K562 (cell line): ENCODE measurements at regions not wholly inside any gene's neighbourhood (a gene's known extent, or its start where the extent isn't known, plus 50 kb on each side); places are given as distances from the start of the nearest gene placed in this dataset.

ENCODE experiments used
- ATAC-seq: fragments of 200-7000 bp; cut with Tn5 transposase; 3 replicates; pipeline ENCODE4 v1.9.1; 2020; ENCODE audit warnings: moderate library complexity
- BruUV-seq: library from RNA; stranded (reverse); fragments of 400-500 nt; replicated peaks from 2 replicates; lab custom pipeline; 2021; lab: Mats Ljungman, UMichigan
- CTCF ChIA-PET: fragments of 300-600 bp; formaldehyde crosslinking; extraction: SDS; loops from one replicate; lab custom pipeline; 2021; ENCODE audit warnings: low intra/inter-chr PET ratio; lab: Yijun Ruan, JAX
- POLR2A ChIA-PET: fragments of 300-600, 350-650 bp; sonication (Branson Sonifier 250); formaldehyde crosslinking; extraction: SDS; loops from one replicate; lab custom pipeline; 2021; ENCODE audit warnings: antibody characterized with exemption, inconsistent platforms; lab: Yijun Ruan, JAX
- DNase-seq, 4 experiments: peaks; one replicate each; pipeline versions ENCODE4 v3.0.0 to v3.0.0-alpha.2; 2011 to 2018; ENCODE audit warnings: low spot score in 3 of 4, mixed read lengths in 3 of 4; ENCODE audit errors: extremely low read depth in 1 of 4
- FAIRE-seq: peaks from 2 replicates; lab custom pipeline; 2011; peaks lifted over from hg19 to GRCh38; lab: Jason Lieb, UNC
- H2AFZ ChIP-seq: 2 replicates; pipeline ENCODE4 v1.6.0; 2011; ENCODE audit warnings: low read depth, low read length, control low read depth, inconsistent platforms
- H3K27ac ChIP-seq: fragments of 200-600 bp; 3 replicates; pipeline ENCODE4 v1.8.0; 2011; ENCODE audit warnings: low read depth, mild to moderate bottlenecking, control low read depth, inconsistent platforms, low read length, moderate library complexity, mixed read lengths; ENCODE audit errors: extremely low read depth
- H3K27me3 ChIP-seq, 2 experiments: fragments of 300-600 bp in 1 of 2; 2 replicates in 1 of 2; 3 replicates in 1 of 2; pipeline versions ENCODE4 v1.6.0 to v1.8.0; 2011; ENCODE audit warnings: inconsistent platforms in 2 of 2, low read length in 2 of 2, mild to moderate bottlenecking in 1 of 2, mixed read lengths in 1 of 2, moderate library complexity in 1 of 2; ENCODE audit not compliant: control insufficient read depth in 2 of 2, insufficient read depth in 2 of 2
- H3K36me3 ChIP-seq: fragments of 300-600 bp; 3 replicates; pipeline ENCODE4 v1.8.0; 2011; ENCODE audit warnings: mild to moderate bottlenecking, low read length, inconsistent platforms; ENCODE audit not compliant: control insufficient read depth, insufficient read depth
- H3K4me1 ChIP-seq, 2 experiments: fragments of 200-600 bp in 1 of 2; replicated peaks in 1 of 2; 2 replicates in 1 of 2; 3 replicates in 1 of 2; pipeline versions ENCODE4 v1.5.1 to v1.8.0; 2011; ENCODE audit warnings: inconsistent platforms in 2 of 2, low read length in 2 of 2, mild to moderate bottlenecking in 1 of 2, mixed read lengths in 1 of 2, moderate library complexity in 1 of 2; ENCODE audit not compliant: control insufficient read depth in 2 of 2, insufficient read depth in 2 of 2
- H3K4me2 ChIP-seq: 2 replicates; pipeline ENCODE4 v1.6.1; 2011; ENCODE audit warnings: low read length, control low read depth, inconsistent platforms, mixed read lengths; ENCODE audit not compliant: insufficient read depth
- H3K4me3 ChIP-seq: fragments of 200-600 bp; sonication (generic), shearing (Covaris generic); 2 replicates; pipeline ENCODE4 v1.5.1; 2016; ENCODE audit warnings: control low read depth, inconsistent platforms
- H3K79me2 ChIP-seq: fragments of 200-600 bp; 3 replicates; pipeline ENCODE4 v1.8.0; 2011; ENCODE audit warnings: low read length, inconsistent platforms; ENCODE audit not compliant: control insufficient read depth, insufficient read depth
- H3K9ac ChIP-seq, 2 experiments: 2 replicates each; pipeline versions ENCODE4 v1.6.0 to v1.6.1; 2011; ENCODE audit warnings: low read depth in 2 of 2, low read length in 2 of 2, control low read depth in 1 of 2, inconsistent platforms in 1 of 2, mild to moderate bottlenecking in 1 of 2, mixed read lengths in 1 of 2; ENCODE audit not compliant: insufficient read depth in 1 of 2
- H3K9me1 ChIP-seq: one replicate; pipeline ENCODE4 v1.6.0; 2011; ENCODE audit warnings: inconsistent platforms, mild to moderate bottlenecking, low read length, moderate library complexity; ENCODE audit not compliant: control insufficient read depth, insufficient read depth
- H3K9me3 ChIP-seq: replicated peaks from 2 replicates; pipeline ENCODE4 v1.5.1; 2011; ENCODE audit warnings: low read depth, low read length, inconsistent platforms; ENCODE audit not compliant: control insufficient read depth, insufficient read depth
- H4K20me1 ChIP-seq: replicated peaks from 2 replicates; pipeline ENCODE4 v1.6.1; 2011; ENCODE audit warnings: low read length, inconsistent platforms, mixed read lengths; ENCODE audit not compliant: control insufficient read depth, insufficient read depth
- ATF3 ChIP-seq, 2 experiments: fragments of 450-650 bp in 1 of 2; sonication (generic) in 1 of 2; formaldehyde crosslinking in 1 of 2; IDR thresholded peaks in 1 of 2; conservative IDR thresholded peaks in 1 of 2; 2 replicates each; pipeline versions ENCODE4 v1.6.1 to v1.8.1; 2016 to 2023; ENCODE audit warnings: mild to moderate bottlenecking in 2 of 2, moderate library complexity in 2 of 2, inconsistent platforms in 1 of 2, missing genetic modification reagents in 1 of 2
- BCOR ChIP-seq: fragments of 450-650 bp; IDR thresholded peaks from 2 replicates; pipeline ENCODE4 v1.6.1; 2016
- BDP1 ChIP-seq: IDR thresholded peaks from 3 replicates; pipeline ENCODE4 v1.6.1; 2011; ENCODE audit not compliant: insufficient read length, insufficient read depth
- CBX3 ChIP-seq, 2 experiments: IDR thresholded peaks; 1 replicate in 1 of 2; 2 replicates in 1 of 2; pipeline ENCODE4 v1.6.1; 2012; ENCODE audit warnings: inconsistent platforms in 2 of 2, low read length in 2 of 2, borderline replicate concordance in 1 of 2, control low read depth in 1 of 2
- CCAR2 ChIP-seq: fragments of 200-400 bp; formaldehyde crosslinking; IDR thresholded peaks from 2 replicates; pipeline ENCODE4 v1.6.1; 2017; ENCODE audit warnings: mild to moderate bottlenecking, low read depth, low read length
- FOSL1 ChIP-seq: fragments of 200-800 bp; sonication (Bioruptor generic); conservative IDR thresholded peaks from 2 replicates; pipeline ENCODE4 v1.6.1; 2016; ENCODE audit warnings: missing genetic modification characterization, missing compliant biosample characterization
- HSF4 ChIP-seq: fragments of 250-450 bp; sonication (Bioruptor Pico); IDR thresholded peaks from 2 replicates; pipeline ENCODE4 v2.1.2; 2022; ENCODE audit warnings: mild to moderate bottlenecking, moderate library complexity, borderline replicate concordance
- JUND ChIP-seq, 2 experiments: IDR thresholded peaks; 2 replicates in 1 of 2; 3 replicates in 1 of 2; pipeline ENCODE4 v1.6.1; 2011; ENCODE audit warnings: borderline replicate concordance in 2 of 2, low read depth in 2 of 2, low read length in 2 of 2, improper control_type of control experiment in 1 of 2, missing biosample characterization in 1 of 2, missing genetic modification characterization in 1 of 2, missing genetic modification reagents in 1 of 2
- LCOR ChIP-seq: sonication (generic); formaldehyde crosslinking; IDR thresholded peaks from 2 replicates; pipeline ENCODE4 v1.8.0; 2022; ENCODE audit warnings: mild to moderate bottlenecking, missing genetic modification reagents
- NELFE ChIP-seq: IDR thresholded peaks from 2 replicates; pipeline ENCODE4 v1.6.1; 2011; ENCODE audit warnings: mild to moderate bottlenecking; ENCODE audit not compliant: insufficient read depth, insufficient read length
- NFXL1 ChIP-seq: fragments of 450-650 bp; formaldehyde crosslinking; IDR thresholded peaks from 2 replicates; pipeline ENCODE4 v1.4.0; 2021; ENCODE audit warnings: mild to moderate bottlenecking
- NR2C2 ChIP-seq, 2 experiments: fragments of 200-800 bp in 1 of 2; sonication (Bioruptor generic) in 1 of 2; sonication (generic) in 1 of 2; formaldehyde crosslinking in 1 of 2; IDR thresholded peaks; 2 replicates each; pipeline versions ENCODE4 v1.6.1 to v1.8.0; 2016 to 2022; ENCODE audit warnings: mild to moderate bottlenecking in 1 of 2, missing compliant biosample characterization in 1 of 2, missing genetic modification characterization in 1 of 2, missing genetic modification reagents in 1 of 2
- THAP7 ChIP-seq: fragments of 250-450 bp; sonication (Bioruptor Pico); IDR thresholded peaks from 2 replicates; pipeline ENCODE4 v1.5.0; 2021
- WGBS: fragments of 100-300 bp; shearing (Covaris generic); methylation state at CpG from one replicate; pipeline ENCODE4 v1.1.6; 2016; ENCODE audit warnings: low coverage, mixed read lengths; ENCODE audit not compliant: insufficient coverage; ENCODE audit errors: missing lambda C conversion rate; 5-methylcytosine and 5-hydroxymethylcytosine counted together
- in situ Hi-C: fragments of 300-500 bp; cut with MboI; formaldehyde crosslinking; loops from 4 replicates; pipeline ENCODE4 v1.15.0; 2018; ENCODE audit warnings: inconsistent platforms, mixed read lengths
- intact Hi-C: fragments of 100-400 bp; cut with micrococcal nuclease; formaldehyde crosslinking; loops from 2 replicates; pipeline ENCODE4 v1.14.2; 2022

- ATAC-seq: no peak
- no peaks in the 10 kb centered on the region for H4K20me1 ChIP-seq
- no peak overlapping the region for H3K4me2 ChIP-seq
- BruUV-seq: no TSS peak
- POLR2A ChIA-PET: no interaction called here
- intact Hi-C loops (no loop called here), in situ Hi-C loops (no loop called here)
- DNase-seq: no peak
- no peaks in the 10 kb centered on the region for H3K27me3 ChIP-seq
- H2AFZ ChIP-seq: no peak overlapping the region
- no peak overlapping the region for H3K27ac ChIP-seq
- H3K4me1 ChIP-seq: no peaks in the 10 kb centered on the region
- TF ChIP-seq NELFE: no peak
- TF ChIP-seq BDP1: no peak
- TF ChIP-seq NFXL1 (CRISPR knock-in tag): no peak
- no peak for TF ChIP-seq LCOR (CRISPR knock-in tag)
- no peak for TF ChIP-seq HSF4
- no peaks in the 10 kb centered on the region for H3K79me2 ChIP-seq
- CTCF ChIA-PET: no interaction called here
- no peaks in the 10 kb centered on the region for H3K36me3 ChIP-seq
- 3% methylated on average over 2 of the region's 2 CpGs for WGBS
- no peak for FAIRE-seq
- H3K4me3 ChIP-seq: no peak overlapping the region
- 0 out of 2 replicates have a peak, but pooled peaks cover 2% of the 10 kb centered on the region for H3K9me3 ChIP-seq
- no peak overlapping the region for H3K9ac ChIP-seq
- no peaks in the 10 kb centered on the region for H3K9me1 ChIP-seq
Measured at GRCh38 chr16:51327001-51327400, 175.9 kb upstream of the SALL1 start.

- Histone ChIP-seq H3K79me2 (no peaks in the 10 kb centered on the region), H3K36me3 (no peaks in the 10 kb centered on the region), H3K4me3 (no peak overlapping the region), H3K9me3 (0 out of 2 replicates have a peak, but pooled peaks cover 2% of the 10 kb centered on the region), H3K27ac (no peak overlapping the region), H3K9me1 (no peaks in the 10 kb centered on the region), H4K20me1 (no peaks in the 10 kb centered on the region), H3K4me1 (no peaks in the 10 kb centered on the region), H3K27me3 (no peaks in the 10 kb centered on the region), H3K9ac (no peak overlapping the region), H2AFZ (no peak overlapping the region), H3K4me2 (no peak overlapping the region)
- ChIA-PET CTCF (no interaction called here), POLR2A (no interaction called here)
- BruUV-seq: no TSS peak
- intact Hi-C loops (no loop called here), in situ Hi-C loops (no loop called here)
- FAIRE-seq: no peak
- no peak for ATAC-seq
- 0% methylated on average over 7 of the region's 7 CpGs for WGBS
- peak in 2 of 4 experiments; percentile 9 to 15 for DNase-seq
- no peak for TF ChIP-seq CBX3 (IDR thresholded peaks at IDR 0.05; ENCODE audit: borderline replicate concordance in 1 of 2, low read length in 2 of 2)
- TF ChIP-seq THAP7 (CRISPR knock-in tag): no peak
- peak; percentile 37; the same call in 1 of the 2 replicates for TF ChIP-seq ATF3 (IDR thresholded peaks at IDR 0.05)
- no peak for TF ChIP-seq ATF3 (CRISPR knock-in tag; conservative IDR thresholded peaks at IDR 0.05)
- TF ChIP-seq BCOR: no peak
- TF ChIP-seq NR2C2 (CRISPR knock-in tag; IDR thresholded peaks at IDR 0.05): no peak
- TF ChIP-seq NR2C2 (tag; IDR thresholded peaks at IDR 0.05): no peak
- peak; percentile 75; the same call in 1 of the 2 replicates for TF ChIP-seq JUND (IDR thresholded peaks at IDR 0.05; ENCODE audit: borderline replicate concordance, low read depth, low read length)
- TF ChIP-seq JUND (tag; IDR thresholded peaks at IDR 0.05; ENCODE audit: borderline replicate concordance, low read depth, low read length): peak; percentile 89; the same call in 2 of the 3 replicates
- no peak for TF ChIP-seq CCAR2
- TF ChIP-seq FOSL1 (tag): peak; percentile 67
Measured at GRCh38 chr16:51326131-51326856, 175.2 kb upstream of the SALL1 start.
